Panc1 (cell line): ENCODE measurements at regions not wholly inside any gene's neighbourhood (a gene's known extent, or its start where the extent isn't known, plus 50 kb on each side); places are given as distances from the start of the nearest gene placed in this dataset.

ENCODE experiments used
- ATAC-seq: fragments of 200-7000 bp; cut with Tn5 transposase; 2 replicates; pipeline ENCODE4 v1.9.1; 2020; ENCODE audit warnings: mild to moderate bottlenecking, moderate library complexity
- BruUV-seq: library from RNA; stranded (reverse); fragments of 400-500 nt; replicated peaks from 2 replicates; lab custom pipeline; 2021; lab: Mats Ljungman, UMichigan
- CTCF ChIA-PET: fragments of 300-600 bp; sonication (Branson Sonifier 250); formaldehyde crosslinking; loops from one replicate; lab custom pipeline; 2022; ENCODE audit warnings: antibody characterized with exemption; lab: Charles Lee
- POLR2A ChIA-PET: fragments of 300-600 bp; sonication (Branson Sonifier 250); formaldehyde crosslinking; loops from one replicate; lab custom pipeline; 2022; ENCODE audit warnings: antibody characterized with exemption; lab: Charles Lee
- DNase-seq: peaks from one replicate; pipeline ENCODE4 v3.0.0-alpha.2; 2010; ENCODE audit warnings: low read depth, low spot score
- H3K27ac ChIP-seq: 2 replicates; pipeline ENCODE4 v1.5.1; 2011; ENCODE audit warnings: mild to moderate bottlenecking, low read length, inconsistent platforms
- H3K27me3 ChIP-seq: fragments of 200-500 bp; sonication (Bioruptor generic); 2 replicates; pipeline ENCODE4 v1.6.0; 2014; ENCODE audit warnings: low read length, inconsistent platforms; ENCODE audit not compliant: control insufficient read depth, insufficient read depth
- H3K36me3 ChIP-seq: fragments of 200-500 bp; sonication (Bioruptor generic); 2 replicates; pipeline ENCODE4 v1.5.1; 2014; ENCODE audit warnings: inconsistent platforms, mild to moderate bottlenecking, low read length, moderate library complexity; ENCODE audit not compliant: control insufficient read depth, insufficient read depth
- H3K4me1 ChIP-seq: 2 replicates; pipeline ENCODE4 v1.5.1; 2011; ENCODE audit warnings: inconsistent platforms, mild to moderate bottlenecking, low read length, moderate library complexity; ENCODE audit not compliant: control insufficient read depth, insufficient read depth
- H3K4me3 ChIP-seq, 2 experiments: 2 replicates each; pipeline ENCODE4 v1.5.1; 2011 to 2012; ENCODE audit warnings: low read depth in 2 of 2, low read length in 2 of 2, mild to moderate bottlenecking in 2 of 2, inconsistent platforms in 1 of 2, moderate library complexity in 1 of 2
- H3K9me3 ChIP-seq: fragments of 200-500 bp; sonication (Bioruptor generic); 2 replicates; pipeline ENCODE4 v1.5.1; 2014; ENCODE audit warnings: low read depth, mild to moderate bottlenecking, inconsistent platforms, low read length, moderate library complexity; ENCODE audit not compliant: control insufficient read depth, insufficient read depth
- CTCF ChIP-seq: fragments of 450-650 bp; IDR thresholded peaks from 2 replicates; pipeline ENCODE4 v1.5.1; 2017; ENCODE audit warnings: mild to moderate bottlenecking
- POLR2AphosphoS5 ChIP-seq: IDR thresholded peaks from 2 replicates; pipeline ENCODE4 v1.6.1; 2012; ENCODE audit warnings: mild to moderate bottlenecking, low read depth, low read length, moderate library complexity
- REST ChIP-seq, 2 experiments: IDR thresholded peaks; 2 replicates each; pipeline ENCODE4 v1.6.1; 2011 to 2012; ENCODE audit warnings: low read depth in 2 of 2, control low read depth in 1 of 2, low read length in 1 of 2, mild to moderate bottlenecking in 1 of 2, moderate library complexity in 1 of 2; ENCODE audit not compliant: insufficient read depth in 1 of 2
- SIN3A ChIP-seq: IDR thresholded peaks from 2 replicates; pipeline ENCODE4 v1.6.1; 2012; ENCODE audit warnings: low read depth, mild to moderate bottlenecking, low read length, moderate library complexity, borderline replicate concordance; ENCODE audit not compliant: insufficient read depth
- TCF7L2 ChIP-seq: IDR thresholded peaks from 2 replicates; pipeline ENCODE4 v1.6.1; 2011; ENCODE audit warnings: mild to moderate bottlenecking, low read depth, low read length, inconsistent platforms
- in situ Hi-C: cut with HindIII; loops from 2 replicates; pipeline ENCODE4 v1.10.0; 2016; ENCODE audit warnings: low sequenced_read_pairs, low pct_unique_long_range_greater_than_20kb
- intact Hi-C: fragments of 100-400 bp; cut with micrococcal nuclease; formaldehyde crosslinking; loops from one replicate; pipeline ENCODE4 v1.10.0; 2022; ENCODE audit not compliant: unreplicated experiment

GRCh38 chr6:18603361-18603760 lies 216.2 kb downstream of the RNF144B start:
- CTCF ChIA-PET: no interaction called here

GRCh38 chr6:18605841-18606240 lies 218.7 kb downstream of the RNF144B start:
- intact Hi-C loops (no loop called here), in situ Hi-C loops (no loop called here)
- Histone ChIP-seq H3K27me3 (peaks cover 2% of the 10 kb centered on the region; the same call in 1 of the 2 replicates), H3K9me3 (no peaks in the 10 kb centered on the region), H3K36me3 (no peaks in the 10 kb centered on the region), H3K4me3 (no peak overlapping the region), H3K27ac (no peak overlapping the region), H3K4me1 (no peaks in the 10 kb centered on the region)
- TF ChIP-seq POLR2AphosphoS5 (no peak), TCF7L2 (no peak), REST (IDR thresholded peaks at IDR 0.05; ENCODE audit: insufficient read depth in 1 of 2, low read depth in 2 of 2, low read length in 1 of 2) (no peak), SIN3A (no peak)
- ChIA-PET CTCF (no interaction called here), POLR2A (no interaction called here)
- ATAC-seq (no peak), DNase-seq (no peak)
- BruUV-seq: no TSS peak

More at GRCh38 chr6:18603361-18603760, 216.2 kb downstream of the RNF144B start:
- H3K27me3 ChIP-seq: 0 out of 2 replicates have a peak, but pooled peaks cover 2% of the 10 kb centered on the region
- H3K9me3 ChIP-seq: no peaks in the 10 kb centered on the region
- TF ChIP-seq POLR2AphosphoS5 (no peak), SIN3A (no peak), REST (IDR thresholded peaks at IDR 0.05; ENCODE audit: insufficient read depth in 1 of 2, low read depth in 2 of 2, low read length in 1 of 2) (no peak), CTCF (no peak), TCF7L2 (no peak)
- no peaks in the 10 kb centered on the region for H3K36me3 ChIP-seq
- no peak overlapping the region for H3K4me3 ChIP-seq
- ATAC-seq: no peak
- BruUV-seq: no TSS peak
- H3K27ac ChIP-seq: no peak overlapping the region
- in situ Hi-C loops (no loop called here), intact Hi-C loops (no loop called here)
- H3K4me1 ChIP-seq: no peaks in the 10 kb centered on the region
- POLR2A ChIA-PET: no interaction called here
- no peak for DNase-seq
